ENCODE measurements at regions not wholly inside any gene's neighbourhood (a gene's known extent, or its start where the extent isn't known, plus 50 kb on each side); places are given as distances from the start of the nearest gene placed in this dataset.

- 67% methylated on average over 1 of the region's 1 CpG for WGBS (ENCODE audit: low lambda C conversion rate)
- no peaks in the 10 kb centered on the region for H3K9me3 ChIP-seq
- H4K20me1 ChIP-seq (ENCODE audit: insufficient read depth), result no peaks in the 10 kb centered on the region
- H3F3A ChIP-seq (replicated peaks; ENCODE audit: insufficient read depth), result no peaks in the 10 kb centered on the region
- no peaks in the 10 kb centered on the region for H3K27me3 ChIP-seq (ENCODE audit: insufficient read depth)
- H3K79me2 ChIP-seq (ENCODE audit: insufficient read depth), result no peaks in the 10 kb centered on the region
- H3K4me1 ChIP-seq (ENCODE audit: control insufficient read depth in 1 of 2, insufficient read depth in 2 of 2, low read depth in 1 of 2, low read length in 1 of 2), result no peaks in the 10 kb centered on the region
- no peak for DNase-seq
- CTCF ChIA-PET, result no interaction called here
- no peak overlapping the region for H3K27ac ChIP-seq (ENCODE audit: low read depth in 2 of 2, low read length in 1 of 2)
- H3K4me3 ChIP-seq (ENCODE audit: low read depth in 2 of 2, low read length in 1 of 2), result no peak overlapping the region
- no peaks in the 10 kb centered on the region for H3K9me2 ChIP-seq
- POLR2A ChIA-PET, result no interaction called here
- no peak for TF ChIP-seq NRF1 (IDR thresholded peaks at IDR 0.05; ENCODE audit: low read depth, low read length)
- no peak for TF ChIP-seq SMC3 (IDR thresholded peaks at IDR 0.05; ENCODE audit: low read depth, low read length)
- no peak for TF ChIP-seq RXRA (IDR thresholded peaks at IDR 0.05; ENCODE audit: borderline replicate concordance, low read depth)
- no peak for TF ChIP-seq PBX3 (IDR thresholded peaks at IDR 0.05)
- no peak for TF ChIP-seq MXI1 (IDR thresholded peaks at IDR 0.05; ENCODE audit: low read depth, low read length)
- no peak for TF ChIP-seq RAD21 (IDR thresholded peaks at IDR 0.05; ENCODE audit: low read length)
- no peak overlapping the region for H3K4me2 ChIP-seq
- H2AFZ ChIP-seq (ENCODE audit: low read depth), result no peak overlapping the region
- H3K36me3 ChIP-seq (replicated peaks in 1 of 2; ENCODE audit: control insufficient read depth in 1 of 2, insufficient read depth in 2 of 2, low read length in 1 of 2), result no peaks in the 10 kb centered on the region
- no peak overlapping the region for H3K9ac ChIP-seq
Measured at GRCh38 chr12:77477907-77478533, 352.7 kb upstream of the NAV3 start.

- TF ChIP-seq NFIC (IDR thresholded peaks at IDR 0.05; ENCODE audit: borderline replicate concordance) (no peak), USF1 (IDR thresholded peaks at IDR 0.05; ENCODE audit: borderline replicate concordance, low read depth) (no peak), FOXM1 (IDR thresholded peaks at IDR 0.05; ENCODE audit: low read depth) (no peak), TAF1 (IDR thresholded peaks at IDR 0.05; ENCODE audit: borderline replicate concordance, low read depth, low read length) (no peak), FOXJ3 (CRISPR knock-in tag; IDR thresholded peaks at IDR 0.05) (no peak), EZH2phosphoT487 (IDR thresholded peaks at IDR 0.05; ENCODE audit: borderline replicate concordance, low read depth) (no peak), IRF3 (IDR thresholded peaks at IDR 0.05; ENCODE audit: low read depth, low read length) (no peak), SIN3A (IDR thresholded peaks at IDR 0.05; ENCODE audit: borderline replicate concordance, low read depth, low read length) (no peak), JUND (IDR thresholded peaks at IDR 0.05) (no peak), CHD2 (IDR thresholded peaks at IDR 0.05; ENCODE audit: low read length, partially characterized antibody) (no peak), RFX5 (IDR thresholded peaks at IDR 0.05; ENCODE audit: low read length) (no peak), ELF1 (IDR thresholded peaks at IDR 0.05) (no peak), NRF1 (IDR thresholded peaks at IDR 0.05; ENCODE audit: low read depth, low read length) (no peak), GABPA (IDR thresholded peaks at IDR 0.05; ENCODE audit: low read depth) (no peak)
- no peaks in the 10 kb centered on the region for H4K20me1 ChIP-seq (ENCODE audit: insufficient read depth)
- H2AFZ ChIP-seq (ENCODE audit: low read depth), result no peak overlapping the region
- 0 out of 4 replicates have a peak, but pooled peaks cover 0 to 8% of the 10 kb centered on the region in 2 experiments for H3K4me1 ChIP-seq (ENCODE audit: control insufficient read depth in 1 of 2, insufficient read depth in 2 of 2, low read depth in 1 of 2, low read length in 1 of 2)
- no peak for DNase-seq
- POLR2A ChIA-PET, result no interaction called here
- no peak overlapping the region for H3K9ac ChIP-seq
- WGBS (ENCODE audit: low lambda C conversion rate), result 24% methylated on average over 1 of the region's 1 CpG
- H3K9me2 ChIP-seq, result no peaks in the 10 kb centered on the region
- H3K9me3 ChIP-seq, result no peaks in the 10 kb centered on the region
- no peaks in the 10 kb centered on the region for H3K36me3 ChIP-seq (replicated peaks in 1 of 2; ENCODE audit: control insufficient read depth in 1 of 2, insufficient read depth in 2 of 2, low read length in 1 of 2)
- no peak overlapping the region for H3K4me3 ChIP-seq (ENCODE audit: low read depth in 2 of 2, low read length in 1 of 2)
- no peak overlapping the region for H3K27ac ChIP-seq (ENCODE audit: low read depth in 2 of 2, low read length in 1 of 2)
- no peaks in the 10 kb centered on the region for H3K27me3 ChIP-seq (ENCODE audit: insufficient read depth)
- no peaks in the 10 kb centered on the region for H3F3A ChIP-seq (replicated peaks; ENCODE audit: insufficient read depth)
- CTCF ChIA-PET, result interaction anchor here (0.6 to 1.2 kb wide), 2 partner anchors 21 to 112 kb away, joined by 3 read pairs; no protein-coding TSS in a partner anchor
- no peak overlapping the region for H3K4me2 ChIP-seq
- H3K79me2 ChIP-seq (ENCODE audit: insufficient read depth), result no peaks in the 10 kb centered on the region
Measured at GRCh38 chr12:77471801-77472200, 358.9 kb upstream of the NAV3 start.
